Uterus (tissue), 2 donors: ENCODE measurements at regions not wholly inside any gene's neighbourhood (a gene's known extent, or its start where the extent isn't known, plus 50 kb on each side); places are given as distances from the start of the nearest gene placed in this dataset.

ENCODE experiments used
- CTCF ChIP-seq, 4 experiments: fragments of 200-600 bp in 2 of 4; fragments of 450-650 bp in 2 of 4; sonication (generic) in 2 of 4; IDR thresholded peaks; one replicate each; pipeline ENCODE4 v1.5.1; 2016 to 2019; ENCODE audit warnings: antibody characterized with exemption in 4 of 4, mild to moderate bottlenecking in 2 of 4, moderate library complexity in 1 of 4
- POLR2A ChIP-seq, 2 donors: fragments of 450-650 bp; IDR thresholded peaks; one replicate each; pipeline ENCODE4 v1.6.1; 2016; ENCODE audit warnings: antibody characterized with exemption in 2 of 2, mild to moderate bottlenecking in 1 of 2, moderate library complexity in 1 of 2

GRCh38 chr5:165286692-165287091 lies 1781.3 kb downstream of the MAT2B start:
- TF ChIP-seq CTCF (IDR thresholded peaks at IDR 0.05) (no peak), POLR2A (IDR thresholded peaks at IDR 0.05) (no peak)
